Transverse colon (tissue), 4 donors: ENCODE measurements at regions not wholly inside any gene's neighbourhood (a gene's known extent, or its start where the extent isn't known, plus 50 kb on each side); places are given as distances from the start of the nearest gene placed in this dataset.

Experiments used
- EP300 ChIP-seq: sonication (generic); formaldehyde crosslinking; IDR thresholded peaks from one replicate; pipeline ENCODE4 v1.6.1; 2017; ENCODE audit warnings: antibody characterized with exemption, low read depth
- POLR2A ChIP-seq: fragments of 450-650 bp; IDR thresholded peaks from one replicate; pipeline ENCODE4 v1.6.1; 2016; ENCODE audit warnings: antibody characterized with exemption, mild to moderate bottlenecking, moderate library complexity
- POLR2AphosphoS5 ChIP-seq, 3 donors: sonication (generic); formaldehyde crosslinking; IDR thresholded peaks; one replicate each; pipeline ENCODE4 v1.6.1; 2016; ENCODE audit warnings: antibody characterized with exemption in 3 of 3
- TF ChIP-seq, protein P1 (sequence below), 5 experiments: fragments of 200-600 bp in 3 of 5; fragments of 450-650 bp in 2 of 5; sonication (generic) in 3 of 5; IDR thresholded peaks; 1 replicate in 2 of 5; 2 replicates in 3 of 5; pipeline ENCODE4 v1.5.1; 2016 to 2017; ENCODE audit warnings: antibody characterized with exemption in 5 of 5, inconsistent platforms in 3 of 5, mild to moderate bottlenecking in 2 of 5, moderate library complexity in 1 of 5

DNA sequence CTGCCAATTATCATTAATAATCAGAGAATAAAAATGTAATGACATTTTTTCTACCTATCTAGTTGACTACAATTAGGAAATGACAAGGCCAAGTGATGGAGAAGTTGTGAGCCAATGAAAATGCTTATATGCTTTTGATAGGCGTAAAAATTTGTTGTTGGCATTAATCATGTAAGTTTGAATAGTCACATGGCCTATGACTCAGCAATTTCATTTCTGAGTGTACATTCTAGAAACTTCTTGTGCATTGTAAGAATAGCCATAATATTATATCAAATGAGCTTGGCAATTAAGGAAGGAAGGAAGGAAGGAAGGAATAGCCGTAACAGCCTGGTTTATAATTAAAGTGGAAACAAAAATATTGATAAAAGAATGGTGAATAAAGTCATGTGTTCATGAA lies 179.9 kb downstream of the PTH2R start:
- TF ChIP-seq, protein P1, sequence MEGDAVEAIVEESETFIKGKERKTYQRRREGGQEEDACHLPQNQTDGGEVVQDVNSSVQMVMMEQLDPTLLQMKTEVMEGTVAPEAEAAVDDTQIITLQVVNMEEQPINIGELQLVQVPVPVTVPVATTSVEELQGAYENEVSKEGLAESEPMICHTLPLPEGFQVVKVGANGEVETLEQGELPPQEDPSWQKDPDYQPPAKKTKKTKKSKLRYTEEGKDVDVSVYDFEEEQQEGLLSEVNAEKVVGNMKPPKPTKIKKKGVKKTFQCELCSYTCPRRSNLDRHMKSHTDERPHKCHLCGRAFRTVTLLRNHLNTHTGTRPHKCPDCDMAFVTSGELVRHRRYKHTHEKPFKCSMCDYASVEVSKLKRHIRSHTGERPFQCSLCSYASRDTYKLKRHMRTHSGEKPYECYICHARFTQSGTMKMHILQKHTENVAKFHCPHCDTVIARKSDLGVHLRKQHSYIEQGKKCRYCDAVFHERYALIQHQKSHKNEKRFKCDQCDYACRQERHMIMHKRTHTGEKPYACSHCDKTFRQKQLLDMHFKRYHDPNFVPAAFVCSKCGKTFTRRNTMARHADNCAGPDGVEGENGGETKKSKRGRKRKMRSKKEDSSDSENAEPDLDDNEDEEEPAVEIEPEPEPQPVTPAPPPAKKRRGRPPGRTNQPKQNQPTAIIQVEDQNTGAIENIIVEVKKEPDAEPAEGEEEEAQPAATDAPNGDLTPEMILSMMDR (IDR thresholded peaks at IDR 0.05), result no peak
- TF ChIP-seq EP300 (no peak), POLR2AphosphoS5 (IDR thresholded peaks at IDR 0.05) (no peak), POLR2A (no peak)
